WTC11 (cell line): ENCODE measurements at regions not wholly inside any gene's neighbourhood (a gene's known extent, or its start where the extent isn't known, plus 50 kb on each side); places are given as distances from the start of the nearest gene placed in this dataset.

ENCODE experiments used
- CREB1 ChIP-seq: sonication (generic); formaldehyde crosslinking; IDR thresholded peaks from 2 replicates; pipeline ENCODE4 v1.8.0; 2023; ENCODE audit warnings: mild to moderate bottlenecking, missing genetic modification reagents
- ELF4 ChIP-seq: sonication (generic); formaldehyde crosslinking; IDR thresholded peaks from 2 replicates; pipeline ENCODE4 v1.8.1; 2022; ENCODE audit warnings: low read depth, mild to moderate bottlenecking, moderate library complexity, missing genetic modification reagents
- NFE2L1 ChIP-seq: sonication (generic); formaldehyde crosslinking; IDR thresholded peaks from 2 replicates; pipeline ENCODE4 v1.8.1; 2023; ENCODE audit warnings: missing genetic modification reagents
- NR2C2 ChIP-seq: sonication (generic); formaldehyde crosslinking; IDR thresholded peaks from 2 replicates; pipeline ENCODE4 v1.8.0; 2022; ENCODE audit warnings: mild to moderate bottlenecking, missing genetic modification reagents
- TEAD1 ChIP-seq: sonication (generic); formaldehyde crosslinking; IDR thresholded peaks from 2 replicates; pipeline ENCODE4 v1.8.0; 2022; ENCODE audit warnings: mild to moderate bottlenecking, missing genetic modification reagents
- TF ChIP-seq, protein P1 (sequence below): fragments of 200-600 bp; IDR thresholded peaks from 2 replicates; pipeline ENCODE4 v1.8.0; 2022; ENCODE audit warnings: antibody characterized with exemption
- TF ChIP-seq, protein P2 (sequence below): sonication (generic); formaldehyde crosslinking; IDR thresholded peaks from 2 replicates; pipeline ENCODE4 v1.8.0; 2022; ENCODE audit warnings: mild to moderate bottlenecking, missing genetic modification reagents
- TF ChIP-seq, protein P3 (sequence below): sonication (generic); formaldehyde crosslinking; IDR thresholded peaks from 2 replicates; pipeline ENCODE4 v1.8.1; 2023; ENCODE audit warnings: mild to moderate bottlenecking, missing genetic modification reagents

DNA sequence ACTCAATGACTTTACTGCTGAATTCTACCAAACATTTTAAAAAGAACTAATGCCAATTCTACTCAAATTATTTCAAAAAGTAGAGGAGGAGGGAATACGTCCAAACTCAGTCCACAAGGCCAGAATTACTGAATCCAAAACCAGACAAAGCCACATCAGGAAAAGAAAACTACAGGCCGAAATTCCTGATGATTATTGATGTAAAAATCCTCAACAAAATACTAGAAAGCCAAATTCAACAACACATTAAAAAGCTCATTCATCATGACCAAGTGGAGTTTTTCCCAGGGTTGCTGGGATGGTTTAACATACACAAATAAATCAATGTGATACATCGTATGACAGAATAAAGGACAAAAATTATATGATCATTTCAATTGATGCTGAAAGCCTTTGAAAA is 103.9 kb upstream of the UBE2E3 start:
- TF ChIP-seq ELF4 (CRISPR knock-in tag): no peak
- TF ChIP-seq, protein P1, sequence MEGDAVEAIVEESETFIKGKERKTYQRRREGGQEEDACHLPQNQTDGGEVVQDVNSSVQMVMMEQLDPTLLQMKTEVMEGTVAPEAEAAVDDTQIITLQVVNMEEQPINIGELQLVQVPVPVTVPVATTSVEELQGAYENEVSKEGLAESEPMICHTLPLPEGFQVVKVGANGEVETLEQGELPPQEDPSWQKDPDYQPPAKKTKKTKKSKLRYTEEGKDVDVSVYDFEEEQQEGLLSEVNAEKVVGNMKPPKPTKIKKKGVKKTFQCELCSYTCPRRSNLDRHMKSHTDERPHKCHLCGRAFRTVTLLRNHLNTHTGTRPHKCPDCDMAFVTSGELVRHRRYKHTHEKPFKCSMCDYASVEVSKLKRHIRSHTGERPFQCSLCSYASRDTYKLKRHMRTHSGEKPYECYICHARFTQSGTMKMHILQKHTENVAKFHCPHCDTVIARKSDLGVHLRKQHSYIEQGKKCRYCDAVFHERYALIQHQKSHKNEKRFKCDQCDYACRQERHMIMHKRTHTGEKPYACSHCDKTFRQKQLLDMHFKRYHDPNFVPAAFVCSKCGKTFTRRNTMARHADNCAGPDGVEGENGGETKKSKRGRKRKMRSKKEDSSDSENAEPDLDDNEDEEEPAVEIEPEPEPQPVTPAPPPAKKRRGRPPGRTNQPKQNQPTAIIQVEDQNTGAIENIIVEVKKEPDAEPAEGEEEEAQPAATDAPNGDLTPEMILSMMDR: no peak
- no peak for TF ChIP-seq TEAD1 (CRISPR knock-in tag)
- TF ChIP-seq, protein P2, sequence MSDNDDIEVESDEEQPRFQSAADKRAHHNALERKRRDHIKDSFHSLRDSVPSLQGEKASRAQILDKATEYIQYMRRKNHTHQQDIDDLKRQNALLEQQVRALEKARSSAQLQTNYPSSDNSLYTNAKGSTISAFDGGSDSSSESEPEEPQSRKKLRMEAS (CRISPR knock-in tag): no peak
- TF ChIP-seq, protein P3, sequence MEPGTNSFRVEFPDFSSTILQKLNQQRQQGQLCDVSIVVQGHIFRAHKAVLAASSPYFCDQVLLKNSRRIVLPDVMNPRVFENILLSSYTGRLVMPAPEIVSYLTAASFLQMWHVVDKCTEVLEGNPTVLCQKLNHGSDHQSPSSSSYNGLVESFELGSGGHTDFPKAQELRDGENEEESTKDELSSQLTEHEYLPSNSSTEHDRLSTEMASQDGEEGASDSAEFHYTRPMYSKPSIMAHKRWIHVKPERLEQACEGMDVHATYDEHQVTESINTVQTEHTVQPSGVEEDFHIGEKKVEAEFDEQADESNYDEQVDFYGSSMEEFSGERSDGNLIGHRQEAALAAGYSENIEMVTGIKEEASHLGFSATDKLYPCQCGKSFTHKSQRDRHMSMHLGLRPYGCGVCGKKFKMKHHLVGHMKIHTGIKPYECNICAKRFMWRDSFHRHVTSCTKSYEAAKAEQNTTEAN (CRISPR knock-in tag): no peak
- TF ChIP-seq NFE2L1 (CRISPR knock-in tag): no peak
- no peak for TF ChIP-seq CREB1 (CRISPR knock-in tag)
- TF ChIP-seq NR2C2: no peak
